GM12875 (cell line): ENCODE measurements at regions not wholly inside any gene's neighbourhood (a gene's known extent, or its start where the extent isn't known, plus 50 kb on each side); places are given as distances from the start of the nearest gene placed in this dataset.
"Not testable (repeated sequence)": the region's sequence is repeated elsewhere in the genome, so short reads cannot be mapped to it uniquely, and the experiment has no call there.

Experiments used
- H3K4me3 ChIP-seq: one replicate; pipeline ENCODE4 v1.5.1; 2011; ENCODE audit warnings: low read depth, low read length, control low read depth
- CTCF ChIP-seq: IDR thresholded peaks from 2 replicates; pipeline ENCODE4 v1.5.1; 2011; ENCODE audit warnings: low read depth, mild to moderate bottlenecking, control low read depth, inconsistent platforms, low read length, moderate library complexity, borderline replicate concordance; ENCODE audit not compliant: insufficient read depth

- no peak for TF ChIP-seq CTCF
- H3K4me3 ChIP-seq: no peak overlapping the region
Observed at GRCh38 chr6:140794544-140794943, 1338.2 kb upstream of the GJE1 start.

- TF ChIP-seq CTCF: no peak
- H3K4me3 ChIP-seq: no peak overlapping the region
Observed at GRCh38 chr6:140790109-140790508, 1342.6 kb upstream of the GJE1 start.

- no peak for TF ChIP-seq CTCF
- no peak overlapping the region for H3K4me3 ChIP-seq
Observed at GRCh38 chr6:140789466-140789865, 1343.3 kb upstream of the GJE1 start.

GRCh38 chr6:140785926-140786325 lies 1346.8 kb upstream of the GJE1 start:
- no peak overlapping the region for H3K4me3 ChIP-seq
- no peak for TF ChIP-seq CTCF

GRCh38 chr6:140784573-140784972 lies 1348.2 kb upstream of the GJE1 start:
- TF ChIP-seq CTCF: no peak
- H3K4me3 ChIP-seq: no peak overlapping the region

- H3K4me3 ChIP-seq: not testable (repeated sequence)
Observed at GRCh38 chr6:140783504-140783903, 1349.2 kb upstream of the GJE1 start.

- TF ChIP-seq CTCF: no peak
- H3K4me3 ChIP-seq: no peak overlapping the region
Observed at GRCh38 chr6:140782941-140783340, 1349.8 kb upstream of the GJE1 start.

GRCh38 chr6:140779991-140780596 lies 1352.6 kb upstream of the GJE1 start:
- no peak for TF ChIP-seq CTCF
- no peak overlapping the region for H3K4me3 ChIP-seq
